LNCAP (cell line): ENCODE measurements at regions not wholly inside any gene's neighbourhood (a gene's known extent, or its start where the extent isn't known, plus 50 kb on each side); places are given as distances from the start of the nearest gene placed in this dataset.

Experiments used
- TF ChIP-seq, protein P1 (sequence below): fragments of 450-650 bp; IDR thresholded peaks from 2 replicates; pipeline ENCODE4 v1.5.1; 2017; ENCODE audit warnings: mild to moderate bottlenecking

DNA sequence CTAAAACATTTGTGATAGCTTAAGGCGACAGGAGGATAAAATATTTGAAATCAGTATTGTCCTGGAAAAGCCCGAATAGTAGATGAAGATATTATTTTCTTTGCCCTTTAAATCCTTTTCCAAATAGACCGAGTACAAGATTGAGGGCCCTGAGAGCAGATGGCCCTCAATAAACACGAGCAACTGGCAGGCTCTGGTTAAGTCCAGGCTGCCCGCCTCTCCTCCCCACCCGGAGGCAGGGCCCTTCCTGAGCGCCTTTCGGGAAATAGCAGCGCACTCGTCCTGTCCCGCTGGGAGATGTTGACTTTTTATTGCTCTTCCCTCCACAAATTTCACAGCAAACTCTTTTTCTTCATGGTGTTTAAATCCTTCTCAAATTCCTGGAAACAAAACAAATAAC, 50.8 kb upstream of the MAX start:
- TF ChIP-seq, protein P1, sequence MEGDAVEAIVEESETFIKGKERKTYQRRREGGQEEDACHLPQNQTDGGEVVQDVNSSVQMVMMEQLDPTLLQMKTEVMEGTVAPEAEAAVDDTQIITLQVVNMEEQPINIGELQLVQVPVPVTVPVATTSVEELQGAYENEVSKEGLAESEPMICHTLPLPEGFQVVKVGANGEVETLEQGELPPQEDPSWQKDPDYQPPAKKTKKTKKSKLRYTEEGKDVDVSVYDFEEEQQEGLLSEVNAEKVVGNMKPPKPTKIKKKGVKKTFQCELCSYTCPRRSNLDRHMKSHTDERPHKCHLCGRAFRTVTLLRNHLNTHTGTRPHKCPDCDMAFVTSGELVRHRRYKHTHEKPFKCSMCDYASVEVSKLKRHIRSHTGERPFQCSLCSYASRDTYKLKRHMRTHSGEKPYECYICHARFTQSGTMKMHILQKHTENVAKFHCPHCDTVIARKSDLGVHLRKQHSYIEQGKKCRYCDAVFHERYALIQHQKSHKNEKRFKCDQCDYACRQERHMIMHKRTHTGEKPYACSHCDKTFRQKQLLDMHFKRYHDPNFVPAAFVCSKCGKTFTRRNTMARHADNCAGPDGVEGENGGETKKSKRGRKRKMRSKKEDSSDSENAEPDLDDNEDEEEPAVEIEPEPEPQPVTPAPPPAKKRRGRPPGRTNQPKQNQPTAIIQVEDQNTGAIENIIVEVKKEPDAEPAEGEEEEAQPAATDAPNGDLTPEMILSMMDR, result no peak

DNA sequence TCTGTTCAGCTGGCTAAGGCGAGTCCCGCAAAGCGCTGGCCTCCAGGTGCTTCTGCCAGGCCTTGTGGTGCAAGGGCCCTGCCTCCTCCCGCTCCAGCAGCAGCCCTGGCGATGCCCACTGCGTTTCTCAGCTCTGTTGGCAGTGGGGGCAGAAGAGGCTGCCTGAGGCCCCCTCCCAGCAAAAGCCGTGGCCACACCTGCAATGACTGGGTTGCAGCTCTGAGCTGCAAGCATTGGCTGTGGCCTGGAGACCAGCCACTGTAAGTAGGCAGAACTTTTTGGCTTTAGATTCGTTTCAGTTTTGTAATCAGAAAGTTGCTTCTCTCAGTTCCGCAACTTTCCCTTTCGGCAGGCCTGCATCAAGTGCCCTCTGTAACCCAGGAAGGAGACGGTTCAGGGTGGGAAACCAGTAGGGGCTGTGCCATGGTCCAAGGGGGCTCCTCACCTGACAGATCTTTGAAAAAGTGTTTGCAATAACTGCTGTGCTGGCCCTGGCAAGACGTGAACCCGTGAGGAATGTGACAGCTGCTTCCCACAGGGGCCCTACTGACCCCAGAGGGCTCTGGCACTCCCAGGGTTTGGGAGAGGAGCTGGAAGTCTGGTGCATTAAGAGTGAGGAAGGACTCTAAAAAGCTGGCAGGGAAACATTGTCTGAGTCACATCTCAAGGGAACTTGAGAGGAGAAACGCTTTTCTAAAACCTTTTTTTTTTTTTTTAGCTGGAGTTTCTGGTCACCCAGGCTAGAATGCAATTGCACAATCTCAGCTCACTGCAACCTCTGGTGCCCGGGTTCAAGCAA, 54.5 kb upstream of the MAX start:
- TF ChIP-seq, protein P1, result no peak

DNA sequence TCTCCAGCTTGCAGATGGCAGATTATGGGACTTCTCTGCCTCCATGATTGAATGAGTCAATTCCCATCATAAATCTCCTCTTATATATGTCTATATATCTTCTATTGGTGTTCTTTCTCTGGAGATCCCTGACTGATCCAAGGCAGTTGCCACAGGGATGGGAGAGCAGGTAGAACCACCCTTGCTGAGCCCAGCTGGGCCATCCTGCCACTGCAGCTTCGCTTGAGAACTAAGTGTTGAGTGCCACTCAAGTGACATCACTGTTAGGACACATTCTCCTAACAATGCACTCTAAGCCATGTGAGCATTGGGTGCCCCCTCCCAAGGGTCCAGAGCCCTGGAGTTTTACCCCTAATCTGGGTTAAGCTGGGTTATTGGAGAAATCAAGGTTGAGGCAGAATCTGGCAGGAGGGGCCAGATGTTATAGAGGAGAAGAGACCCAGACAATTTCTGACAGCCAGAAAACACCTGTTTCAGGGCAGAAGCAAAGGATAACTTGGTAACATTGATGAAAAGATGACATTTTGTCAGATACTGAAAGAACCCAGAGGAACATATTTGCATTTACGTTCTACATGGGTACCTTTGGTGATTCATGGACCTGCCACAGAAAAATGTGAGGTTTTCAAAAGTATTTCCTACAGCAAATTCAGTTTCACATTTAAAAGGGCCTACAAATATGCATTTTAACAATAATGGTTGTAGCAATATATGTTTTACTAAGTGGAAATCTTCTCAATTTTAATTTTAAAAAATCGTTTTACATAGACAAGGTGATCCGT, 57.2 kb upstream of the MAX start:
- TF ChIP-seq, protein P1, result no peak

DNA sequence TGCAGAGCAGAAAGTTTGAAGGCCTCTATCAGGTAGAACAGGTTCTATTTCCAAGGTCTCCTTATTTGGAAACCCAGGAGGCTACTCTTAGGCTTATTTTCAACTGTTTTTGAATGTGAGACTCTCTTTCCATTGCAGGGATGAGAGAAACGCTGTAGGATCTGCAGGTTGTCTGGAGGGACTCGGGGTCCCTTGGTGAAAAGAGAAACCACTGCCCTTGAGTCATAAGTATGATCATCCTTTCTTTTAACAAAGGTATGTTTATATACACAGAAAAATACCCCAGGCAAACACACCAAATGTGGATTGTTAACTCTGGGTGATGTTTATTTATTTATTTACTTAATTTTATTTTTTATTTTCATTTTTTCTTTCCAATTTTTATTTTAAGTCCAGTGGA, 57.8 kb upstream of the MAX start:
- TF ChIP-seq, protein P1, result no peak

DNA sequence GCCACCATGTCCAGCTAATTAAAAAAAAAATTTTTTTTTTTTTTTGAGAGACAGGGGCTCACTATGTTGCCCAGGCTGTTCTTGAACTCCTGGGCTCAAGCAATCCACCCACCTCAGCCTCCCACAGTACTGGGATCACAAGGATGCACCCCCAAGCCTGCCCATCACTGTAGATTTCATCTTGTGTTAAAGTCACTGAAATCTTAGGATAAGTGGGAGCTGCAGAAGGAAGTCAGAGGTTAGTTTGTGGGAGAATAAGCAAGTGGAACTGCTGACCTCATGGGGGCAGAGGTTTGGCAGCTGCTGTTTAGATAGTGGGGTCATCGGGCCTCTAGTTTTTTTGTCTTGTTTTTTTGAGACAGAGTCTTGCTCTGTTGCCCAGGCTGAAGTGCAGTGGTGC, 59.7 kb upstream of the MAX start:
- TF ChIP-seq, protein P1, result no peak

DNA sequence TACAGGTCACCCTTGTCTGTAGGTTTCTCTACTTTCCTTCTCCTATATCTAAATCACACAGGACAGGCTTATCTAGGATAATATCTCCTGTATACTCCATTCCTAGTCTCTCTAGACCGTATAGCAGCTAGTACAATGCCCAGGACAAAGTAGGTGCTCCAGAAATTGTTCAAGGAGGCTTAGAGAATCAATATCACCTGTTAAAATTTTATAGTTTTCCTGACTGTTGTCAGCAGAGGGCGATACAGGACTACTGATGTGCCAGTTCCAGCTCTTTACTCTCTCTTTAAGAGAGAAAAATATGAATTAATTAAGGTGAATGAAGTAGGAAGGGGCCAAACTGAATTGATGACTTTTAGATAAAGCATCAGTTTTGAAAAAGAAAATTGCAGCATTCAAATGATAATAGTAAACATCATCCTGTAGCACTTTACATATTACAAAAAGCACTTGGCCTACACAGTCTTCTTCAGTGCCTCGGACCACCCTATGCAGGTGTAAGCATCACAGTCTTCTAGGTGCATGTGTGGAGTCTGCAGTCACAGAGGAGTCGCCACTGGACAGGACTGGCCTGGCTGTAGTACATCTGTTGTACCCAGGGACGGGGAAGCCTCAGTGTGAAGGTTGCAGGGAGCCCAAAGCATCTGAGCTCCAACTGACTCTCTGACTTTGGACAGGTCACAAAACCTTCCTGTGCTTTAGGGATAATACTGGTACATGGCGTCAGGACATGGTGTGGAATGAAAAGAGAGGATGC, 61.9 kb upstream of the MAX start:
- TF ChIP-seq, protein P1, result peak; percentile 74

DNA sequence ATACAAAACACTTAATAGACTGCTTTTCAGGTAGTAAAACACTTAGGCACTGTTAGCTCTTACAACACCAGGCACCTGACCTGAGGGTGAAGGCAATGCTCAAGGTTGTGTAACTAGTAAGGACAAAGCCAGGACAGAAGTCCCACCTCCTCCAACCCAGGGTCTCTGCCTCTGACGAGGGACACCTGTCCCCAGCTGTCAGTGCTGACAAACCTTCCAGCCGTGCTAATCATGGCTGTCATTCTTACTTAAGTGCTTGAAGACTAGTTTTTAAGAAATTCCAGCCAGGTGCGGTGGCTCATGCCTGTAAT, 62.5 kb upstream of the MAX start:
- TF ChIP-seq, protein P1, result no peak
